WTC11 (cell line): ENCODE measurements at regions not wholly inside any gene's neighbourhood (a gene's known extent, or its start where the extent isn't known, plus 50 kb on each side); places are given as distances from the start of the nearest gene placed in this dataset.

Experiments used
- ATAC-seq: fragments of 200-7000 bp; cut with Tn5 transposase; 2 replicates; pipeline ENCODE4 v1.10.0; 2021; ENCODE audit warnings: mild to moderate bottlenecking, moderate library complexity
- CTCF ChIA-PET: fragments of 300-600 bp; sonication (Branson Sonifier 250); formaldehyde crosslinking; loops from one replicate; lab custom pipeline; 2021; ENCODE audit warnings: antibody characterized with exemption; lab: Charles Lee
- POLR2A ChIA-PET: fragments of 350-600 bp; sonication (Branson Sonifier 250); formaldehyde crosslinking; loops from one replicate; lab custom pipeline; 2021; ENCODE audit warnings: antibody characterized with exemption; lab: Charles Lee
- DNase-seq: peaks from one replicate; pipeline ENCODE4 v3.0.0; 2021; ENCODE audit warnings: low spot score
- H3K27ac Mint-ChIP-seq: 2 replicates; pipeline ENCODE4 v1.8.0; 2021; ENCODE audit warnings: mixed read lengths
- H3K27me3 Mint-ChIP-seq: 2 replicates; pipeline ENCODE4 v1.8.0; 2021; ENCODE audit warnings: low read depth, mild to moderate bottlenecking, moderate library complexity, mixed read lengths
- H3K36me3 Mint-ChIP-seq: 2 replicates; pipeline ENCODE4 v1.8.0; 2021; ENCODE audit warnings: mixed read lengths
- H3K4me1 Mint-ChIP-seq: 2 replicates; pipeline ENCODE4 v1.8.0; 2022; ENCODE audit warnings: mixed read lengths
- H3K4me3 Mint-ChIP-seq: 2 replicates; pipeline ENCODE4 v1.8.0; 2021; ENCODE audit warnings: mild to moderate bottlenecking, moderate library complexity, mixed read lengths
- H3K9me3 Mint-ChIP-seq: 2 replicates; pipeline ENCODE4 v1.8.0; 2021; ENCODE audit warnings: mixed read lengths
- CBFB ChIP-seq: sonication (generic); formaldehyde crosslinking; IDR thresholded peaks from 2 replicates; pipeline ENCODE4 v1.8.1; 2022; ENCODE audit warnings: mild to moderate bottlenecking, low read depth, missing genetic modification reagents
- ESRRA ChIP-seq: sonication (generic); formaldehyde crosslinking; IDR thresholded peaks from 2 replicates; pipeline ENCODE4 v1.8.1; 2022; ENCODE audit warnings: mild to moderate bottlenecking, missing genetic modification reagents, borderline replicate concordance
- ETV6 ChIP-seq: sonication (generic); formaldehyde crosslinking; IDR thresholded peaks from 2 replicates; pipeline ENCODE4 v1.8.1; 2022; ENCODE audit warnings: mild to moderate bottlenecking, missing genetic modification reagents
- GRHL2 ChIP-seq: fragments of 250-450 bp; sonication (Bioruptor Pico); IDR thresholded peaks from 2 replicates; pipeline ENCODE4 v1.8.0; 2022; ENCODE audit warnings: mild to moderate bottlenecking, moderate library complexity; ENCODE audit not compliant: insufficient replicate concordance, severe bottlenecking
- IRF2 ChIP-seq: sonication (generic); formaldehyde crosslinking; IDR thresholded peaks from 2 replicates; pipeline ENCODE4 v1.8.0; 2022; ENCODE audit warnings: low read depth, missing genetic modification reagents, borderline replicate concordance
- MYBL2 ChIP-seq: sonication (generic); formaldehyde crosslinking; IDR thresholded peaks from 2 replicates; pipeline ENCODE4 v1.8.1; 2023; ENCODE audit warnings: mild to moderate bottlenecking, moderate library complexity, missing genetic modification reagents
- SMAD3 ChIP-seq: sonication (generic); formaldehyde crosslinking; IDR thresholded peaks from 2 replicates; pipeline ENCODE4 v1.8.0; 2022; ENCODE audit warnings: missing genetic modification reagents, mild to moderate bottlenecking, borderline replicate concordance
- TEAD1 ChIP-seq: sonication (generic); formaldehyde crosslinking; IDR thresholded peaks from 2 replicates; pipeline ENCODE4 v1.8.0; 2022; ENCODE audit warnings: mild to moderate bottlenecking, missing genetic modification reagents
- TP53 ChIP-seq: sonication (generic); formaldehyde crosslinking; IDR thresholded peaks from 2 replicates; pipeline ENCODE4 v1.8.1; 2023; ENCODE audit warnings: mild to moderate bottlenecking, missing genetic modification reagents
- ZNF121 ChIP-seq: sonication (generic); formaldehyde crosslinking; IDR thresholded peaks from 2 replicates; pipeline ENCODE4 v1.8.0; 2023; ENCODE audit warnings: missing genetic modification reagents
- ZNF232 ChIP-seq: sonication (generic); formaldehyde crosslinking; IDR thresholded peaks from 2 replicates; pipeline ENCODE4 v1.8.0; 2022; ENCODE audit warnings: mild to moderate bottlenecking, missing genetic modification reagents
- TF ChIP-seq, protein P1 (sequence below): sonication (generic); formaldehyde crosslinking; IDR thresholded peaks from 2 replicates; pipeline ENCODE4 v1.8.1; 2023; ENCODE audit warnings: mild to moderate bottlenecking, missing genetic modification reagents
- TF ChIP-seq, protein P2 (sequence below): sonication (generic); formaldehyde crosslinking; IDR thresholded peaks from 2 replicates; pipeline ENCODE4 v1.8.1; 2022; ENCODE audit warnings: missing genetic modification reagents, borderline replicate concordance
- TF ChIP-seq, protein P3 (sequence below): fragments of 250-450 bp; sonication (Bioruptor Pico); IDR thresholded peaks from 2 replicates; pipeline ENCODE4 v1.9.0; 2021; ENCODE audit warnings: mild to moderate bottlenecking
- TF ChIP-seq, protein P4 (sequence below): sonication (generic); formaldehyde crosslinking; IDR thresholded peaks from 2 replicates; pipeline ENCODE4 v1.8.0; 2022; ENCODE audit warnings: missing genetic modification reagents
- TF ChIP-seq, protein P5 (sequence below): sonication (generic); formaldehyde crosslinking; IDR thresholded peaks from 2 replicates; pipeline ENCODE4 v1.8.1; 2023; ENCODE audit warnings: mild to moderate bottlenecking, missing genetic modification reagents, borderline replicate concordance
- TF ChIP-seq, protein P6 (sequence below): sonication (generic); formaldehyde crosslinking; IDR thresholded peaks from 2 replicates; pipeline ENCODE4 v1.8.1; 2023; ENCODE audit warnings: mild to moderate bottlenecking, missing genetic modification reagents, moderate library complexity

DNA sequence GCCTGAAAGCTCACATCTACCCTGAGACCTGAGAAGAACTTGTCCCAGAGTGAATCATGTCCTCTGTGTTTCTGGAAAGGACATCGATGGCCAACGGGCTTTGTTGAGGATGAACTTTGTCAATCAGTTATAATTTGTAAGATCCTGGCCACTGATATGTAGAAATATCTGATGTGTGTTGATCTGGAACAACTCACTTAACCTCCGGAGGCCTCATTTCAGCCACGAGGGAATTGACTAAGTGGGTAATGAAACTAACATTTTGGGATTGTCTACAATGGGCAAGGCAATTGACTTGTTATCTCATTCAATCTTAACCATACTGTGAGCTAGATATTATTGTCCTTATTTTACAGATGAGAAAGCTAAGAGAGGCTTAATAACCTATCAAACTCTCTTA lies 468.1 kb upstream of the NRP1 start:
- DNase-seq = no peak
- H3K36me3 Mint-ChIP-seq = no peaks in the 10 kb centered on the region
- H3K27me3 Mint-ChIP-seq = no peaks in the 10 kb centered on the region
- H3K27ac Mint-ChIP-seq = no peak overlapping the region
- H3K9me3 Mint-ChIP-seq = peaks cover 4% of the 10 kb centered on the region
- POLR2A ChIA-PET = no interaction called here
- peaks cover 19% of the 10 kb centered on the region for H3K4me1 Mint-ChIP-seq
- TF ChIP-seq MYBL2 (CRISPR knock-in tag) (no peak), IRF2 (CRISPR knock-in tag) (no peak), ZNF232 (no peak), ESRRA (CRISPR knock-in tag) (no peak), CBFB (CRISPR knock-in tag) (no peak), TP53 (CRISPR knock-in tag) (no peak), SMAD3 (CRISPR knock-in tag) (no peak), ZNF121 (CRISPR knock-in tag) (no peak), ETV6 (CRISPR knock-in tag) (no peak), GRHL2 (CRISPR knock-in tag) (no peak), TEAD1 (no peak)
- TF ChIP-seq, protein P1, sequence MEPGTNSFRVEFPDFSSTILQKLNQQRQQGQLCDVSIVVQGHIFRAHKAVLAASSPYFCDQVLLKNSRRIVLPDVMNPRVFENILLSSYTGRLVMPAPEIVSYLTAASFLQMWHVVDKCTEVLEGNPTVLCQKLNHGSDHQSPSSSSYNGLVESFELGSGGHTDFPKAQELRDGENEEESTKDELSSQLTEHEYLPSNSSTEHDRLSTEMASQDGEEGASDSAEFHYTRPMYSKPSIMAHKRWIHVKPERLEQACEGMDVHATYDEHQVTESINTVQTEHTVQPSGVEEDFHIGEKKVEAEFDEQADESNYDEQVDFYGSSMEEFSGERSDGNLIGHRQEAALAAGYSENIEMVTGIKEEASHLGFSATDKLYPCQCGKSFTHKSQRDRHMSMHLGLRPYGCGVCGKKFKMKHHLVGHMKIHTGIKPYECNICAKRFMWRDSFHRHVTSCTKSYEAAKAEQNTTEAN (CRISPR knock-in tag) = no peak
- TF ChIP-seq, protein P2, sequence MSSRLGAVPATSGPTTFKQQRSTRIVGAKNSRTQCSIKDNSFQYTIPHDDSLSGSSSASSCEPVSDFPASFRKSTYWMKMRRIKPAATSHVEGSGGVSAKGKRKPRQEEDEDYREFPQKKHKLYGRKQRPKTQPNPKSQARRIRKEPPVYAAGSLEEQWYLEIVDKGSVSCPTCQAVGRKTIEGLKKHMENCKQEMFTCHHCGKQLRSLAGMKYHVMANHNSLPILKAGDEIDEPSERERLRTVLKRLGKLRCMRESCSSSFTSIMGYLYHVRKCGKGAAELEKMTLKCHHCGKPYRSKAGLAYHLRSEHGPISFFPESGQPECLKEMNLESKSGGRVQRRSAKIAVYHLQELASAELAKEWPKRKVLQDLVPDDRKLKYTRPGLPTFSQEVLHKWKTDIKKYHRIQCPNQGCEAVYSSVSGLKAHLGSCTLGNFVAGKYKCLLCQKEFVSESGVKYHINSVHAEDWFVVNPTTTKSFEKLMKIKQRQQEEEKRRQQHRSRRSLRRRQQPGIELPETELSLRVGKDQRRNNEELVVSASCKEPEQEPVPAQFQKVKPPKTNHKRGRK = no peak
- TF ChIP-seq, protein P3, sequence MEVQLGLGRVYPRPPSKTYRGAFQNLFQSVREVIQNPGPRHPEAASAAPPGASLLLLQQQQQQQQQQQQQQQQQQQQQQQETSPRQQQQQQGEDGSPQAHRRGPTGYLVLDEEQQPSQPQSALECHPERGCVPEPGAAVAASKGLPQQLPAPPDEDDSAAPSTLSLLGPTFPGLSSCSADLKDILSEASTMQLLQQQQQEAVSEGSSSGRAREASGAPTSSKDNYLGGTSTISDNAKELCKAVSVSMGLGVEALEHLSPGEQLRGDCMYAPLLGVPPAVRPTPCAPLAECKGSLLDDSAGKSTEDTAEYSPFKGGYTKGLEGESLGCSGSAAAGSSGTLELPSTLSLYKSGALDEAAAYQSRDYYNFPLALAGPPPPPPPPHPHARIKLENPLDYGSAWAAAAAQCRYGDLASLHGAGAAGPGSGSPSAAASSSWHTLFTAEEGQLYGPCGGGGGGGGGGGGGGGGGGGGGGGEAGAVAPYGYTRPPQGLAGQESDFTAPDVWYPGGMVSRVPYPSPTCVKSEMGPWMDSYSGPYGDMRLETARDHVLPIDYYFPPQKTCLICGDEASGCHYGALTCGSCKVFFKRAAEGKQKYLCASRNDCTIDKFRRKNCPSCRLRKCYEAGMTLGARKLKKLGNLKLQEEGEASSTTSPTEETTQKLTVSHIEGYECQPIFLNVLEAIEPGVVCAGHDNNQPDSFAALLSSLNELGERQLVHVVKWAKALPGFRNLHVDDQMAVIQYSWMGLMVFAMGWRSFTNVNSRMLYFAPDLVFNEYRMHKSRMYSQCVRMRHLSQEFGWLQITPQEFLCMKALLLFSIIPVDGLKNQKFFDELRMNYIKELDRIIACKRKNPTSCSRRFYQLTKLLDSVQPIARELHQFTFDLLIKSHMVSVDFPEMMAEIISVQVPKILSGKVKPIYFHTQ = no peak
- TF ChIP-seq, protein P4, sequence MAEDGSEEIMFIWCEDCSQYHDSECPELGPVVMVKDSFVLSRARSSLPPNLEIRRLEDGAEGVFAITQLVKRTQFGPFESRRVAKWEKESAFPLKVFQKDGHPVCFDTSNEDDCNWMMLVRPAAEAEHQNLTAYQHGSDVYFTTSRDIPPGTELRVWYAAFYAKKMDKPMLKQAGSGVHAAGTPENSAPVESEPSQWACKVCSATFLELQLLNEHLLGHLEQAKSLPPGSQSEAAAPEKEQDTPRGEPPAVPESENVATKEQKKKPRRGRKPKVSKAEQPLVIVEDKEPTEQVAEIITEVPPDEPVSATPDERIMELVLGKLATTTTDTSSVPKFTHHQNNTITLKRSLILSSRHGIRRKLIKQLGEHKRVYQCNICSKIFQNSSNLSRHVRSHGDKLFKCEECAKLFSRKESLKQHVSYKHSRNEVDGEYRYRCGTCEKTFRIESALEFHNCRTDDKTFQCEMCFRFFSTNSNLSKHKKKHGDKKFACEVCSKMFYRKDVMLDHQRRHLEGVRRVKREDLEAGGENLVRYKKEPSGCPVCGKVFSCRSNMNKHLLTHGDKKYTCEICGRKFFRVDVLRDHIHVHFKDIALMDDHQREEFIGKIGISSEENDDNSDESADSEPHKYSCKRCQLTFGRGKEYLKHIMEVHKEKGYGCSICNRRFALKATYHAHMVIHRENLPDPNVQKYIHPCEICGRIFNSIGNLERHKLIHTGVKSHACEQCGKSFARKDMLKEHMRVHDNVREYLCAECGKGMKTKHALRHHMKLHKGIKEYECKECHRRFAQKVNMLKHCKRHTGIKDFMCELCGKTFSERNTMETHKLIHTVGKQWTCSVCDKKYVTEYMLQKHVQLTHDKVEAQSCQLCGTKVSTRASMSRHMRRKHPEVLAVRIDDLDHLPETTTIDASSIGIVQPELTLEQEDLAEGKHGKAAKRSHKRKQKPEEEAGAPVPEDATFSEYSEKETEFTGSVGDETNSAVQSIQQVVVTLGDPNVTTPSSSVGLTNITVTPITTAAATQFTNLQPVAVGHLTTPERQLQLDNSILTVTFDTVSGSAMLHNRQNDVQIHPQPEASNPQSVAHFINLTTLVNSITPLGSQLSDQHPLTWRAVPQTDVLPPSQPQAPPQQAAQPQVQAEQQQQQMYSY (CRISPR knock-in tag) = no peak
- TF ChIP-seq, protein P5, sequence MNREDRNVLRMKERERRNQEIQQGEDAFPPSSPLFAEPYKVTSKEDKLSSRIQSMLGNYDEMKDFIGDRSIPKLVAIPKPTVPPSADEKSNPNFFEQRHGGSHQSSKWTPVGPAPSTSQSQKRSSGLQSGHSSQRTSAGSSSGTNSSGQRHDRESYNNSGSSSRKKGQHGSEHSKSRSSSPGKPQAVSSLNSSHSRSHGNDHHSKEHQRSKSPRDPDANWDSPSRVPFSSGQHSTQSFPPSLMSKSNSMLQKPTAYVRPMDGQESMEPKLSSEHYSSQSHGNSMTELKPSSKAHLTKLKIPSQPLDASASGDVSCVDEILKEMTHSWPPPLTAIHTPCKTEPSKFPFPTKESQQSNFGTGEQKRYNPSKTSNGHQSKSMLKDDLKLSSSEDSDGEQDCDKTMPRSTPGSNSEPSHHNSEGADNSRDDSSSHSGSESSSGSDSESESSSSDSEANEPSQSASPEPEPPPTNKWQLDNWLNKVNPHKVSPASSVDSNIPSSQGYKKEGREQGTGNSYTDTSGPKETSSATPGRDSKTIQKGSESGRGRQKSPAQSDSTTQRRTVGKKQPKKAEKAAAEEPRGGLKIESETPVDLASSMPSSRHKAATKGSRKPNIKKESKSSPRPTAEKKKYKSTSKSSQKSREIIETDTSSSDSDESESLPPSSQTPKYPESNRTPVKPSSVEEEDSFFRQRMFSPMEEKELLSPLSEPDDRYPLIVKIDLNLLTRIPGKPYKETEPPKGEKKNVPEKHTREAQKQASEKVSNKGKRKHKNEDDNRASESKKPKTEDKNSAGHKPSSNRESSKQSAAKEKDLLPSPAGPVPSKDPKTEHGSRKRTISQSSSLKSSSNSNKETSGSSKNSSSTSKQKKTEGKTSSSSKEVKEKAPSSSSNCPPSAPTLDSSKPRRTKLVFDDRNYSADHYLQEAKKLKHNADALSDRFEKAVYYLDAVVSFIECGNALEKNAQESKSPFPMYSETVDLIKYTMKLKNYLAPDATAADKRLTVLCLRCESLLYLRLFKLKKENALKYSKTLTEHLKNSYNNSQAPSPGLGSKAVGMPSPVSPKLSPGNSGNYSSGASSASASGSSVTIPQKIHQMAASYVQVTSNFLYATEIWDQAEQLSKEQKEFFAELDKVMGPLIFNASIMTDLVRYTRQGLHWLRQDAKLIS = no peak
- TF ChIP-seq, protein P6, sequence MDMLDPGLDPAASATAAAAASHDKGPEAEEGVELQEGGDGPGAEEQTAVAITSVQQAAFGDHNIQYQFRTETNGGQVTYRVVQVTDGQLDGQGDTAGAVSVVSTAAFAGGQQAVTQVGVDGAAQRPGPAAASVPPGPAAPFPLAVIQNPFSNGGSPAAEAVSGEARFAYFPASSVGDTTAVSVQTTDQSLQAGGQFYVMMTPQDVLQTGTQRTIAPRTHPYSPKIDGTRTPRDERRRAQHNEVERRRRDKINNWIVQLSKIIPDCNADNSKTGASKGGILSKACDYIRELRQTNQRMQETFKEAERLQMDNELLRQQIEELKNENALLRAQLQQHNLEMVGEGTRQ = no peak
- CTCF ChIA-PET = no interaction called here
- H3K4me3 Mint-ChIP-seq = no peak overlapping the region
- ATAC-seq = no peak
